SK-N-SH (cell line): ENCODE measurements at regions not wholly inside any gene's neighbourhood (a gene's known extent, or its start where the extent isn't known, plus 50 kb on each side); places are given as distances from the start of the nearest gene placed in this dataset.
A peak's percentile ranks its signal among the peaks of the same experiment; 100 is the strongest.

ENCODE experiments used
- CTCF ChIA-PET: fragments of 300-600, 350-600 bp; formaldehyde crosslinking; extraction: SDS; loops from one replicate; lab custom pipeline; 2021; lab: Yijun Ruan, JAX
- POLR2A ChIA-PET: fragments of 350-600 bp; sonication (Branson Sonifier 250); formaldehyde crosslinking; extraction: SDS; loops from one replicate; lab custom pipeline; 2020; ENCODE audit warnings: antibody characterized with exemption, inconsistent platforms; lab: Yijun Ruan, JAX
- DNase-seq: peaks from one replicate; pipeline ENCODE4 v3.0.0; 2012
- H2AFZ ChIP-seq: fragments of 200-600 bp; sonication (generic); 2 replicates; pipeline ENCODE4 v1.8.1; 2016; ENCODE audit warnings: antibody characterized with exemption, mild to moderate bottlenecking, low read depth
- H3F3A ChIP-seq: fragments of 200-600 bp; sonication (generic); replicated peaks from 2 replicates; pipeline ENCODE3; 2016; ENCODE audit warnings: antibody characterized with exemption, mild to moderate bottlenecking; ENCODE audit not compliant: insufficient read depth
- H3K27ac ChIP-seq, 2 experiments: fragments of 200-500 bp in 1 of 2; fragments of 200-600 bp in 1 of 2; sonication (Bioruptor generic) in 1 of 2; sonication (generic), shearing (Covaris generic) in 1 of 2; 2 replicates each; pipeline versions ENCODE4 v1.5.1 to v1.6.1; 2014 to 2016; ENCODE audit warnings: low read depth in 2 of 2, inconsistent platforms in 1 of 2, low read length in 1 of 2, mild to moderate bottlenecking in 1 of 2, mixed read lengths in 1 of 2
- H3K27me3 ChIP-seq: fragments of 200-600 bp; sonication (generic), shearing (Covaris generic); 2 replicates; pipeline ENCODE4 v1.6.1; 2016; ENCODE audit warnings: mixed run types; ENCODE audit not compliant: insufficient read depth
- H3K36me3 ChIP-seq, 2 experiments: fragments of 200-500 bp in 1 of 2; fragments of 200-600 bp in 1 of 2; sonication (Bioruptor generic) in 1 of 2; sonication (generic) in 1 of 2; replicated peaks in 1 of 2; 2 replicates each; pipeline versions ENCODE3 to v1.5.1; 2014 to 2016; ENCODE audit warnings: low read length in 1 of 2, mild to moderate bottlenecking in 1 of 2; ENCODE audit not compliant: insufficient read depth in 2 of 2, control insufficient read depth in 1 of 2
- H3K4me1 ChIP-seq, 2 experiments: fragments of 200-500 bp in 1 of 2; fragments of 200-600 bp in 1 of 2; sonication (Bioruptor generic) in 1 of 2; sonication (generic), shearing (Covaris generic) in 1 of 2; 2 replicates each; pipeline versions ENCODE4 v1.5.1 to v1.6.1; 2014 to 2016; ENCODE audit warnings: low read depth in 1 of 2, low read length in 1 of 2, mixed run types in 1 of 2; ENCODE audit not compliant: insufficient read depth in 2 of 2, control insufficient read depth in 1 of 2
- H3K4me2 ChIP-seq: fragments of 200-600 bp; sonication (generic), shearing (Covaris generic); 2 replicates; pipeline ENCODE4 v1.6.1; 2017; ENCODE audit warnings: mixed run types
- H3K4me3 ChIP-seq, 2 experiments: fragments of 200-500 bp in 1 of 2; fragments of 200-600 bp in 1 of 2; sonication (Bioruptor generic) in 1 of 2; sonication (generic), shearing (Covaris generic) in 1 of 2; 2 replicates each; pipeline versions ENCODE4 v1.5.1 to v1.8.1; 2014 to 2016; ENCODE audit warnings: low read depth in 2 of 2, inconsistent platforms in 1 of 2, low read length in 1 of 2, mild to moderate bottlenecking in 1 of 2, mixed read lengths in 1 of 2, moderate library complexity in 1 of 2
- H3K79me2 ChIP-seq: fragments of 200-600 bp; sonication (generic); 2 replicates; pipeline ENCODE4 v1.8.1; 2017; ENCODE audit warnings: mild to moderate bottlenecking; ENCODE audit not compliant: insufficient read depth
- H3K9ac ChIP-seq: fragments of 200-600 bp; sonication (generic); 2 replicates; pipeline ENCODE4 v1.6.1; 2017; ENCODE audit warnings: mixed run types
- H3K9me2 ChIP-seq: fragments of 200-600 bp; sonication (generic); 2 replicates; pipeline ENCODE4 v1.6.1; 2017; ENCODE audit warnings: mixed run types
- H3K9me3 ChIP-seq: fragments of 200-600 bp; sonication (generic); 2 replicates; pipeline ENCODE4 v1.6.1; 2017; ENCODE audit warnings: mixed run types, mild to moderate bottlenecking, moderate library complexity
- H4K20me1 ChIP-seq: fragments of 200-600 bp; sonication (generic); 2 replicates; pipeline ENCODE4 v1.6.1; 2017; ENCODE audit warnings: mild to moderate bottlenecking, mixed run types; ENCODE audit not compliant: insufficient read depth
- CHD2 ChIP-seq: fragments of 150-350 bp; IDR thresholded peaks from 2 replicates; pipeline ENCODE4 v1.6.1; 2018; ENCODE audit warnings: low read length; ENCODE audit not compliant: partially characterized antibody
- EZH2phosphoT487 ChIP-seq: fragments of 200-600 bp; sonication (generic); IDR thresholded peaks from 2 replicates; pipeline ENCODE4 v1.6.1; 2017; ENCODE audit warnings: low read depth, mixed run types, mild to moderate bottlenecking, antibody characterized with exemption, moderate library complexity, borderline replicate concordance
- FOSL2 ChIP-seq: IDR thresholded peaks from 2 replicates; pipeline ENCODE4 v1.4.0; 2012; ENCODE audit warnings: low read depth, mild to moderate bottlenecking, moderate library complexity, borderline replicate concordance
- FOXJ3 ChIP-seq: sonication (generic); formaldehyde crosslinking; IDR thresholded peaks from 2 replicates; pipeline ENCODE4 v1.5.1; 2020; ENCODE audit warnings: mild to moderate bottlenecking, missing genetic modification reagents
- FOXM1 ChIP-seq: IDR thresholded peaks from 2 replicates; pipeline ENCODE4 v1.4.0; 2012; ENCODE audit warnings: low read depth, mild to moderate bottlenecking
- MXI1 ChIP-seq: IDR thresholded peaks from 2 replicates; pipeline ENCODE4 v1.6.1; 2012; ENCODE audit warnings: mild to moderate bottlenecking, low read depth, low read length, improper control_type of control experiment
- RAD21 ChIP-seq: IDR thresholded peaks from 2 replicates; pipeline ENCODE4 v1.6.1; 2012; ENCODE audit warnings: mild to moderate bottlenecking, low read length
- RXRA ChIP-seq: IDR thresholded peaks from 2 replicates; pipeline ENCODE4 v1.4.0; 2012; ENCODE audit warnings: low read depth, mild to moderate bottlenecking, borderline replicate concordance
- SIN3A ChIP-seq: IDR thresholded peaks from 2 replicates; pipeline ENCODE4 v1.6.1; 2012; ENCODE audit warnings: low read depth, mild to moderate bottlenecking, low read length, moderate library complexity, borderline replicate concordance
- TCF12 ChIP-seq: IDR thresholded peaks from 2 replicates; pipeline ENCODE4 v1.4.0; 2012
- ZBTB33 ChIP-seq: IDR thresholded peaks from 2 replicates; pipeline ENCODE4 v1.4.0; 2012; ENCODE audit warnings: low read depth, borderline replicate concordance
- WGBS: methylation state at CpG from one replicate; pipeline ENCODE4 v1.1.6; 2017; ENCODE audit warnings: low lambda C conversion rate; 5-methylcytosine and 5-hydroxymethylcytosine counted together

- Histone ChIP-seq H3F3A (peaks cover 17% of the 10 kb centered on the region), H4K20me1 (no peaks in the 10 kb centered on the region; the same call in 1 of the 2 replicates), H3K27ac (peak overlapping the region; percentile 19 to 55; a peak in 1 of 4 replicates), H3K27me3 (no peaks in the 10 kb centered on the region), H3K4me1 (peaks cover 0 to 7% of the 10 kb centered on the region in 2 experiments; a peak in 2 of 4 replicates), H3K79me2 (no peaks in the 10 kb centered on the region), H3K4me2 (peak overlapping the region; percentile 27; the same call in 1 of the 2 replicates), H3K9ac (no peak overlapping the region), H3K4me3 (no peak overlapping the region), H3K9me3 (no peaks in the 10 kb centered on the region), H3K36me3 (no peaks in the 10 kb centered on the region), H3K9me2 (no peaks in the 10 kb centered on the region), H2AFZ (peak overlapping the region; percentile 31; the same call in 1 of the 2 replicates)
- TF ChIP-seq TCF12 (peak; percentile 37; the same call in 1 of the 2 replicates), RAD21 (no peak)
- POLR2A ChIA-PET = no interaction called here
- CTCF ChIA-PET = interaction anchor here (0.6 to 1.3 kb wide), 3 partner anchors 27 to 177 kb away, joined by 3 read pairs; no protein-coding TSS in a partner anchor
- DNase-seq = peak; percentile 0
Observed at GRCh38 chr1:103283841-103284669, 175.7 kb upstream of the COL11A1 start.

- Histone ChIP-seq H3K4me1 (peaks cover 0 to 7% of the 10 kb centered on the region in 2 experiments; a peak in 2 of 4 replicates), H3K79me2 (no peaks in the 10 kb centered on the region), H3K4me3 (no peak overlapping the region), H3K9me3 (no peaks in the 10 kb centered on the region), H2AFZ (no peak overlapping the region), H3F3A (peaks cover 17% of the 10 kb centered on the region), H3K9ac (no peak overlapping the region), H4K20me1 (no peaks in the 10 kb centered on the region; the same call in 1 of the 2 replicates), H3K27me3 (no peaks in the 10 kb centered on the region), H3K9me2 (no peaks in the 10 kb centered on the region), H3K36me3 (no peaks in the 10 kb centered on the region), H3K27ac (peak overlapping the region in 1 of 2 experiments; percentile 55; a peak in 1 of 4 replicates), H3K4me2 (no peak overlapping the region)
- ChIA-PET POLR2A (no interaction called here), CTCF (interaction anchor here (1.0 to 1.3 kb wide), 2 partner anchors 27 to 177 kb away, joined by 3 read pairs; no protein-coding TSS in a partner anchor)
- TF ChIP-seq MXI1 = no peak
- no peak for TF ChIP-seq RXRA
- no peak for TF ChIP-seq SIN3A
- TF ChIP-seq FOXM1 = no peak
- TF ChIP-seq CHD2 = no peak
- 32% methylated on average over 1 of the region's 1 CpG for WGBS
- no peak for DNase-seq
Observed at GRCh38 chr1:103283371-103283770, 175.0 kb upstream of the COL11A1 start.

- 53% methylated on average over 1 of the region's 1 CpG for WGBS
- no peak overlapping the region for H3K4me3 ChIP-seq
- TF ChIP-seq FOXM1 (no peak), FOSL2 (no peak), EZH2phosphoT487 (no peak), ZBTB33 (no peak), SIN3A (no peak), MXI1 (no peak), FOXJ3 (CRISPR knock-in tag) (no peak)
- TF ChIP-seq, all 33 proteins: peak for 0
Observed at GRCh38 chr1:103275725-103276124, 167.4 kb upstream of the COL11A1 start.

More at GRCh38 chr1:103275725-103276124, 167.4 kb upstream of the COL11A1 start:
- no peak overlapping the region for H2AFZ ChIP-seq
- no peaks in the 10 kb centered on the region for H3K9me3 ChIP-seq
- no peaks in the 10 kb centered on the region for H3K4me1 ChIP-seq
- no peaks in the 10 kb centered on the region for H3K27me3 ChIP-seq
- H3F3A ChIP-seq = no peaks in the 10 kb centered on the region
- H3K27ac ChIP-seq = no peak overlapping the region
- H3K9ac ChIP-seq = no peak overlapping the region
- no peak for DNase-seq
- ChIA-PET CTCF (interaction anchor here (0.6 kb wide), 1 partner anchor 549 kb away, joined by 4 read pairs; no protein-coding TSS in a partner anchor), POLR2A (no interaction called here)
- H3K9me2 ChIP-seq = no peaks in the 10 kb centered on the region
- H3K79me2 ChIP-seq = no peaks in the 10 kb centered on the region
- H3K4me2 ChIP-seq = no peak overlapping the region
- no peaks in the 10 kb centered on the region for H3K36me3 ChIP-seq
- no peaks in the 10 kb centered on the region for H4K20me1 ChIP-seq
